GM12878 (cell line): ENCODE measurements at regions not wholly inside any gene's neighbourhood (a gene's known extent, or its start where the extent isn't known, plus 50 kb on each side); places are given as distances from the start of the nearest gene placed in this dataset.

ENCODE experiments used
- ATAC-seq: fragments of 200-7000 bp; cut with Tn5 transposase; 3 replicates; pipeline ENCODE4 v1.9.1; 2020; ENCODE audit warnings: mild to moderate bottlenecking, moderate library complexity
- BruUV-seq: library from RNA; stranded (reverse); fragments of 400-500 nt; replicated peaks from 2 replicates; lab custom pipeline; 2021; lab: Mats Ljungman, UMichigan
- CTCF ChIA-PET: fragments of 300-600 bp; sonication (Branson Sonifier 250); formaldehyde crosslinking; extraction: SDS; loops from one replicate; lab custom pipeline; 2021; ENCODE audit warnings: inconsistent platforms; lab: Yijun Ruan, JAX
- POLR2A ChIA-PET: fragments of 350-600 bp; formaldehyde crosslinking; extraction: SDS; loops from one replicate; lab custom pipeline; 2021; ENCODE audit warnings: inconsistent platforms; lab: Charles Lee
- RAD21 ChIA-PET: fragments of 300-600 bp; sonication (Branson Sonifier 250); formaldehyde crosslinking; loops from one replicate; lab custom pipeline; 2023; ENCODE audit warnings: antibody characterized with exemption; ENCODE audit not compliant: unreplicated experiment; lab: Charles Lee
- SMC1A ChIA-PET: fragments of 300-600 bp; sonication (Branson Sonifier 250); formaldehyde crosslinking; loops from one replicate; lab custom pipeline; 2023; ENCODE audit not compliant: unreplicated experiment, uncharacterized antibody; lab: Charles Lee
- DNase-seq: peaks from one replicate; pipeline ENCODE4 v3.0.0-alpha.2; 2011; ENCODE audit warnings: low read depth, low spot score
- FAIRE-seq: peaks from 3 replicates; lab custom pipeline; 2011; peaks lifted over from hg19 to GRCh38; lab: Jason Lieb, UNC
- H2AFZ ChIP-seq: 2 replicates; pipeline ENCODE4 v1.6.0; 2011; ENCODE audit warnings: low read depth, low read length, control low read depth; ENCODE audit not compliant: control insufficient read depth
- H3K27ac ChIP-seq: 2 replicates; pipeline ENCODE4 v1.5.1; 2011; ENCODE audit warnings: control low read depth; ENCODE audit not compliant: control insufficient read depth, insufficient read depth
- H3K27me3 ChIP-seq, 2 experiments: replicated peaks in 1 of 2; 2 replicates each; pipeline versions ENCODE4 v1.6.0 to v1.6.1; 2011; ENCODE audit warnings: low read length in 1 of 2; ENCODE audit not compliant: control insufficient read depth in 2 of 2, insufficient read depth in 2 of 2
- H3K36me3 ChIP-seq, 2 experiments: 2 replicates each; pipeline ENCODE4 v1.5.1; 2011; ENCODE audit warnings: low read length in 1 of 2; ENCODE audit not compliant: control insufficient read depth in 2 of 2, insufficient read depth in 2 of 2
- H3K4me1 ChIP-seq: 2 replicates; pipeline ENCODE4 v1.6.1; 2011; ENCODE audit warnings: mild to moderate bottlenecking, low read length, moderate library complexity, mixed read lengths; ENCODE audit not compliant: control insufficient read depth, insufficient read depth
- H3K4me2 ChIP-seq: 2 replicates; pipeline ENCODE4 v1.6.0; 2011; ENCODE audit warnings: control low read depth; ENCODE audit not compliant: control insufficient read depth, insufficient read depth
- H3K4me3 ChIP-seq: fragments of 200-600 bp; sonication (generic); 2 replicates; pipeline ENCODE4 v1.5.1; 2016
- H3K79me2 ChIP-seq: 2 replicates; pipeline ENCODE4 v1.6.0; 2011; ENCODE audit warnings: low read length; ENCODE audit not compliant: control insufficient read depth, insufficient read depth
- H3K9ac ChIP-seq: 2 replicates; pipeline ENCODE4 v1.8.0; 2011; ENCODE audit warnings: low read length, control low read depth, mixed read lengths; ENCODE audit not compliant: control insufficient read depth, insufficient read depth
- H3K9me3 ChIP-seq: replicated peaks from 3 replicates; pipeline ENCODE4 v1.5.1; 2011; ENCODE audit warnings: mild to moderate bottlenecking, low read length; ENCODE audit not compliant: control insufficient read depth, insufficient read depth
- H4K20me1 ChIP-seq: 2 replicates; pipeline ENCODE4 v1.6.0; 2011; ENCODE audit not compliant: control insufficient read depth, insufficient read depth
- GATAD2B ChIP-seq: fragments of 450-650 bp; conservative IDR thresholded peaks from 2 replicates; pipeline ENCODE4 v1.6.1; 2017; ENCODE audit warnings: low read depth, mild to moderate bottlenecking, moderate library complexity
- JUND ChIP-seq: IDR thresholded peaks from 2 replicates; pipeline ENCODE4 v1.6.1; 2012; ENCODE audit warnings: low read depth, mild to moderate bottlenecking, low read length, improper control_type of control experiment, moderate library complexity
- NFYA ChIP-seq: IDR thresholded peaks from 2 replicates; pipeline ENCODE4 v1.6.1; 2011; ENCODE audit warnings: low read depth, mild to moderate bottlenecking, low read length, improper control_type of control experiment, borderline replicate concordance
- NR2C1 ChIP-seq: fragments of 450-650 bp; IDR thresholded peaks from 2 replicates; pipeline ENCODE4 v1.6.1; 2017; ENCODE audit warnings: antibody characterized with exemption, mild to moderate bottlenecking, moderate library complexity
- PML ChIP-seq: IDR thresholded peaks from 2 replicates; pipeline ENCODE4 v1.6.1; 2012; ENCODE audit warnings: low read length, inconsistent platforms
- RFX5 ChIP-seq: IDR thresholded peaks from 2 replicates; pipeline ENCODE4 v1.6.1; 2011; ENCODE audit warnings: low read depth, low read length, improper control_type of control experiment
- SIN3A ChIP-seq: IDR thresholded peaks from 2 replicates; pipeline ENCODE4 v1.6.1; 2012; ENCODE audit warnings: low read depth, low read length, improper control_type of control experiment
- SP1 ChIP-seq: IDR thresholded peaks from one replicate; pipeline ENCODE4 v1.6.1; 2011; ENCODE audit warnings: low read depth, low read length
- SRF ChIP-seq, 2 experiments: IDR thresholded peaks; 2 replicates each; pipeline ENCODE4 v1.6.1; 2011; ENCODE audit warnings: low read depth in 2 of 2, low read length in 2 of 2, mild to moderate bottlenecking in 1 of 2, moderate library complexity in 1 of 2
- ZNF687 ChIP-seq: fragments of 450-650 bp; IDR thresholded peaks from 2 replicates; pipeline ENCODE4 v1.6.1; 2017; ENCODE audit warnings: mild to moderate bottlenecking, moderate library complexity
- WGBS: methylation state at CpG from one replicate; pipeline ENCODE4 v1.1.6; 2016; ENCODE audit warnings: low lambda C conversion rate; ENCODE audit not compliant: insufficient replicate concordance, insufficient coverage; ENCODE audit errors: missing lambda C conversion rate; 5-methylcytosine and 5-hydroxymethylcytosine counted together
- in situ Hi-C: fragments of 300-500 bp; cut with MboI; formaldehyde crosslinking; loops from 9 replicates; pipeline ENCODE4 v1.14.3; 2018; ENCODE audit warnings: mixed read lengths
- intact Hi-C: fragments of 100-400 bp; cut with micrococcal nuclease; formaldehyde crosslinking; loops from one replicate; pipeline ENCODE4 v1.14.2; 2022; ENCODE audit not compliant: unreplicated experiment
- TF ChIP-seq, protein P1 (sequence below): fragments of 450-650 bp; IDR thresholded peaks from 2 replicates; pipeline ENCODE4 v1.6.1; 2018; ENCODE audit warnings: borderline replicate concordance, mild to moderate bottlenecking; ENCODE audit not compliant: partially characterized antibody

GRCh38 chr7:67653856-67654454 lies 657.3 kb downstream of the TYW1 start:
- BruUV-seq, result no TSS peak
- DNase-seq, result no peak
- no peaks in the 10 kb centered on the region for H3K9me3 ChIP-seq
- no peaks in the 10 kb centered on the region for H3K27me3 ChIP-seq
- CTCF ChIA-PET, result interaction anchor here (1.7 kb wide), 1 partner anchor 29 kb away, joined by 4 read pairs; no protein-coding TSS in a partner anchor
- 26% methylated on average over 3 of the region's 3 CpGs for WGBS
- RAD21 ChIA-PET, result no interaction called here
- in situ Hi-C loops, result no loop called here
- no peaks in the 10 kb centered on the region for H3K4me1 ChIP-seq
- no peak overlapping the region for H3K27ac ChIP-seq
- FAIRE-seq, result no peak
- intact Hi-C loops, result no loop called here
- no peak overlapping the region for H3K4me3 ChIP-seq
- TF ChIP-seq RFX5, result no peak
- no peak for TF ChIP-seq SP1
- no peak for TF ChIP-seq JUND
- TF ChIP-seq, protein P1, sequence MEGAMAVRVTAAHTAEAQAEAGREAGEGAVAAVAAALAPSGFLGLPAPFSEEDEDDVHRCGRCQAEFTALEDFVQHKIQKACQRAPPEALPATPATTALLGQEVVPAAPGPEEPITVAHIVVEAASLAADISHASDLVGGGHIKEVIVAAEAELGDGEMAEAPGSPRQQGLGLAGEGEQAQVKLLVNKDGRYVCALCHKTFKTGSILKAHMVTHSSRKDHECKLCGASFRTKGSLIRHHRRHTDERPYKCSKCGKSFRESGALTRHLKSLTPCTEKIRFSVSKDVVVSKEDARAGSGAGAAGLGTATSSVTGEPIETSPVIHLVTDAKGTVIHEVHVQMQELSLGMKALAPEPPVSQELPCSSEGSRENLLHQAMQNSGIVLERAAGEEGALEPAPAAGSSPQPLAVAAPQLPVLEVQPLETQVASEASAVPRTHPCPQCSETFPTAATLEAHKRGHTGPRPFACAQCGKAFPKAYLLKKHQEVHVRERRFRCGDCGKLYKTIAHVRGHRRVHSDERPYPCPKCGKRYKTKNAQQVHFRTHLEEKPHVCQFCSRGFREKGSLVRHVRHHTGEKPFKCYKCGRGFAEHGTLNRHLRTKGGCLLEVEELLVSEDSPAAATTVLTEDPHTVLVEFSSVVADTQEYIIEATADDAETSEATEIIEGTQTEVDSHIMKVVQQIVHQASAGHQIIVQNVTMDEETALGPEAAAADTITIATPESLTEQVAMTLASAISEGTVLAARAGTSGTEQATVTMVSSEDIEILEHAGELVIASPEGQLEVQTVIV, result no peak
- TF ChIP-seq PML, result no peak
- TF ChIP-seq NFYA, result no peak
- TF ChIP-seq NR2C1, result no peak
- no peak for TF ChIP-seq GATAD2B
- TF ChIP-seq SIN3A, result no peak
- TF ChIP-seq ZNF687, result no peak
- TF ChIP-seq SRF (IDR thresholded peaks at IDR 0.05; ENCODE audit: low read depth in 2 of 2, low read length in 2 of 2), result no peak
- POLR2A ChIA-PET, result no interaction called here
- H3K4me2 ChIP-seq, result no peak overlapping the region
- H3K36me3 ChIP-seq, result no peaks in the 10 kb centered on the region
- no peak overlapping the region for H3K9ac ChIP-seq
- SMC1A ChIA-PET, result no interaction called here
- no peaks in the 10 kb centered on the region for H4K20me1 ChIP-seq
- no peaks in the 10 kb centered on the region for H3K79me2 ChIP-seq
- ATAC-seq, result no peak
- no peak overlapping the region for H2AFZ ChIP-seq
